ENCODE measurements at regions not wholly inside any gene's neighbourhood (a gene's known extent, or its start where the extent isn't known, plus 50 kb on each side); places are given as distances from the start of the nearest gene placed in this dataset.

DNA sequence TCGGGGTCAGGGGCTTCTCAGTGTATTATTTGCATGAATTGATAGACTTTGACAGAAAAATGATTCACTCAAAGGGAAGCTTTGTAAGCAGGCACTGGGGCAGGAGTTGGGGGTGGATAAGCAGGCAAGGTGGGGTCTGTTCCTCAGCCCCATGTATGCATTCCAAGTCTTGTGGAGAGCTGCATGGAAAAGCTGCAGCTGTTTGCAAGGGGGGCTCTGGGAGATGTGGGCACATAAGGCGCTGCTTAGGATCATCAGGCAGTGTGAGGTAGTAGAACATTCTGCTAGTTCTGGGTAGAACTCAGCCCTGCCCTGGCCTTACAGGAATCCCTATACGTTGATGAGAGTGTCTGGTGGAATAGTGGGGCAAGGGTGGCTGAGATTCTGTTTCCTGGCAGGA lies 154.2 kb upstream of the LRIG1 start (continued):
- TF ChIP-seq HOXC10 (CRISPR knock-in tag; IDR thresholded peaks at IDR 0.05): no peak
- TF ChIP-seq ZNF654 (tag by site-specific recombination; IDR thresholded peaks at IDR 0.05; ENCODE audit: low read depth): no peak
- TF ChIP-seq ZNF561 (tag by site-specific recombination; IDR thresholded peaks at IDR 0.05; ENCODE audit: borderline replicate concordance): no peak

DNA sequence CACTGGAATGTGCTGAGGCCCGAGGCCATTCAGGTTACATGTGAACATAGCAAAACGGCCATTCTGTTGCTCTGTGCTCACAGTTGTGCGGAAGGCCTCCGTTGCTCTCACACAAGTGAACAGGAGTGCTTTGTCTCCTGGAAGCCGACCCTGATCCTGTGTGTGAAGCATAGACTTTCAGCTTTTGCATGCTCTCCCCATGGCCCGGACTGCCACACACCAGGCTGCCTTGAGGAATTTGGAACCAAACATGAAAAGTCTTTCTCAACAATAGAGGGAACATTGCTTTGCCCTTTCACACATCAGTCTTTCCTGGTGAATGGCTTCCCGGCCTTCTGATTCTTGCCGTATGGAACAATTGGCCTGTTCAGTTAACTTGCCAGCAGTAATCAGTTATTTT lies 154.8 kb upstream of the LRIG1 start:
- H3K4me3 ChIP-seq (ENCODE audit: low read depth, low read length): no peak overlapping the region
- H3K36me3 ChIP-seq (ENCODE audit: control insufficient read depth in 2 of 2, insufficient read depth in 1 of 2, low read length in 2 of 2): no peaks in the 10 kb centered on the region
- TF ChIP-seq, protein P1, sequence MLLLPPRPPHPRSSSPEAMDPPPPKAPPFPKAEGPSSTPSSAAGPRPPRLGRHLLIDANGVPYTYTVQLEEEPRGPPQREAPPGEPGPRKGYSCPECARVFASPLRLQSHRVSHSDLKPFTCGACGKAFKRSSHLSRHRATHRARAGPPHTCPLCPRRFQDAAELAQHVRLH (tag by site-specific recombination; IDR thresholded peaks at IDR 0.05): no peak
- no peak for TF ChIP-seq ZNF530 (tag by site-specific recombination; IDR thresholded peaks at IDR 0.05; ENCODE audit: low read depth)
- TF ChIP-seq ZNF248 (tag by site-specific recombination; IDR thresholded peaks at IDR 0.05): no peak
- TF ChIP-seq, protein P2, sequence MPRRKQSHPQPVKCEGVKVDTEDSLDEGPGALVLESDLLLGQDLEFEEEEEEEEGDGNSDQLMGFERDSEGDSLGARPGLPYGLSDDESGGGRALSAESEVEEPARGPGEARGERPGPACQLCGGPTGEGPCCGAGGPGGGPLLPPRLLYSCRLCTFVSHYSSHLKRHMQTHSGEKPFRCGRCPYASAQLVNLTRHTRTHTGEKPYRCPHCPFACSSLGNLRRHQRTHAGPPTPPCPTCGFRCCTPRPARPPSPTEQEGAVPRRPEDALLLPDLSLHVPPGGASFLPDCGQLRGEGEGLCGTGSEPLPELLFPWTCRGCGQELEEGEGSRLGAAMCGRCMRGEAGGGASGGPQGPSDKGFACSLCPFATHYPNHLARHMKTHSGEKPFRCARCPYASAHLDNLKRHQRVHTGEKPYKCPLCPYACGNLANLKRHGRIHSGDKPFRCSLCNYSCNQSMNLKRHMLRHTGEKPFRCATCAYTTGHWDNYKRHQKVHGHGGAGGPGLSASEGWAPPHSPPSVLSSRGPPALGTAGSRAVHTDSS (tag by site-specific recombination; IDR thresholded peaks at IDR 0.05): no peak
- TF ChIP-seq, protein P3, sequence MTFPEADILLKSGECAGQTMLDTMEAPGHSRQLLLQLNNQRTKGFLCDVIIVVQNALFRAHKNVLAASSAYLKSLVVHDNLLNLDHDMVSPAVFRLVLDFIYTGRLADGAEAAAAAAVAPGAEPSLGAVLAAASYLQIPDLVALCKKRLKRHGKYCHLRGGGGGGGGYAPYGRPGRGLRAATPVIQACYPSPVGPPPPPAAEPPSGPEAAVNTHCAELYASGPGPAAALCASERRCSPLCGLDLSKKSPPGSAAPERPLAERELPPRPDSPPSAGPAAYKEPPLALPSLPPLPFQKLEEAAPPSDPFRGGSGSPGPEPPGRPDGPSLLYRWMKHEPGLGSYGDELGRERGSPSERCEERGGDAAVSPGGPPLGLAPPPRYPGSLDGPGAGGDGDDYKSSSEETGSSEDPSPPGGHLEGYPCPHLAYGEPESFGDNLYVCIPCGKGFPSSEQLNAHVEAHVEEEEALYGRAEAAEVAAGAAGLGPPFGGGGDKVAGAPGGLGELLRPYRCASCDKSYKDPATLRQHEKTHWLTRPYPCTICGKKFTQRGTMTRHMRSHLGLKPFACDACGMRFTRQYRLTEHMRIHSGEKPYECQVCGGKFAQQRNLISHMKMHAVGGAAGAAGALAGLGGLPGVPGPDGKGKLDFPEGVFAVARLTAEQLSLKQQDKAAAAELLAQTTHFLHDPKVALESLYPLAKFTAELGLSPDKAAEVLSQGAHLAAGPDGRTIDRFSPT (tag by site-specific recombination; IDR thresholded peaks at IDR 0.05): no peak
- no peak for TF ChIP-seq ZFP69B (tag by site-specific recombination; IDR thresholded peaks at IDR 0.05)
- no peak for TF ChIP-seq KLF10 (tag by site-specific recombination; IDR thresholded peaks at IDR 0.05)
- TF ChIP-seq, protein P4, sequence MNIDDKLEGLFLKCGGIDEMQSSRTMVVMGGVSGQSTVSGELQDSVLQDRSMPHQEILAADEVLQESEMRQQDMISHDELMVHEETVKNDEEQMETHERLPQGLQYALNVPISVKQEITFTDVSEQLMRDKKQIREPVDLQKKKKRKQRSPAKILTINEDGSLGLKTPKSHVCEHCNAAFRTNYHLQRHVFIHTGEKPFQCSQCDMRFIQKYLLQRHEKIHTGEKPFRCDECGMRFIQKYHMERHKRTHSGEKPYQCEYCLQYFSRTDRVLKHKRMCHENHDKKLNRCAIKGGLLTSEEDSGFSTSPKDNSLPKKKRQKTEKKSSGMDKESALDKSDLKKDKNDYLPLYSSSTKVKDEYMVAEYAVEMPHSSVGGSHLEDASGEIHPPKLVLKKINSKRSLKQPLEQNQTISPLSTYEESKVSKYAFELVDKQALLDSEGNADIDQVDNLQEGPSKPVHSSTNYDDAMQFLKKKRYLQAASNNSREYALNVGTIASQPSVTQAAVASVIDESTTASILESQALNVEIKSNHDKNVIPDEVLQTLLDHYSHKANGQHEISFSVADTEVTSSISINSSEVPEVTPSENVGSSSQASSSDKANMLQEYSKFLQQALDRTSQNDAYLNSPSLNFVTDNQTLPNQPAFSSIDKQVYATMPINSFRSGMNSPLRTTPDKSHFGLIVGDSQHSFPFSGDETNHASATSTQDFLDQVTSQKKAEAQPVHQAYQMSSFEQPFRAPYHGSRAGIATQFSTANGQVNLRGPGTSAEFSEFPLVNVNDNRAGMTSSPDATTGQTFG (tag by site-specific recombination; IDR thresholded peaks at IDR 0.05; ENCODE audit: borderline replicate concordance): no peak
- ChIA-PET CTCF (interaction anchor here (0.6 kb wide), 1 partner anchor 50 kb away, joined by 3 read pairs; no protein-coding TSS in a partner anchor), POLR2A (no interaction called here)
- H3K4me1 ChIP-seq (ENCODE audit: control insufficient read depth, insufficient read depth, low read length): no peaks in the 10 kb centered on the region
- H3K27ac ChIP-seq (ENCODE audit: extremely low read depth, low read depth, low read length): no peak overlapping the region
- no peaks in the 10 kb centered on the region for H3K9me3 ChIP-seq (ENCODE audit: control insufficient read depth, insufficient read depth, low read depth, low read length)

DNA sequence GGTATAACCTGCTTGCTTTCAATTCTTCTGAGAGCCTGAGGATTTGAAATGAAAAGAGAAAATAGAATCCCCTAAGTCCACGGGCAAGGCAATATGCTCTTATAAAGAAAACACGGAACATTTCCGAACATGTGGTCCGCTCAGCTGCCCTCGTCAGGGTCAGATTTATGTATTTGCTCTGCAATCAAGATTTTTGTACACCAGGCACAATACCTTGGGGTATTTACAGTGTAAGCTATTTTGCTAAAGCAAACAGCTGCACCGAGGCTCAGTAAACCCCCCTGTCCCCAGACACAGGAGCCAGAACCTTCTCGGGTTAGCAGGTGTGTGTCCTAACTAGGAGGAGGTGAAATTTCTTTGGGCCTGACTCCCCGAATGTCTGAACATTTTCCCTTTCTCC lies 155.8 kb upstream of the LRIG1 start:
- POLR2A ChIA-PET: no interaction called here
- TF ChIP-seq, protein P5, sequence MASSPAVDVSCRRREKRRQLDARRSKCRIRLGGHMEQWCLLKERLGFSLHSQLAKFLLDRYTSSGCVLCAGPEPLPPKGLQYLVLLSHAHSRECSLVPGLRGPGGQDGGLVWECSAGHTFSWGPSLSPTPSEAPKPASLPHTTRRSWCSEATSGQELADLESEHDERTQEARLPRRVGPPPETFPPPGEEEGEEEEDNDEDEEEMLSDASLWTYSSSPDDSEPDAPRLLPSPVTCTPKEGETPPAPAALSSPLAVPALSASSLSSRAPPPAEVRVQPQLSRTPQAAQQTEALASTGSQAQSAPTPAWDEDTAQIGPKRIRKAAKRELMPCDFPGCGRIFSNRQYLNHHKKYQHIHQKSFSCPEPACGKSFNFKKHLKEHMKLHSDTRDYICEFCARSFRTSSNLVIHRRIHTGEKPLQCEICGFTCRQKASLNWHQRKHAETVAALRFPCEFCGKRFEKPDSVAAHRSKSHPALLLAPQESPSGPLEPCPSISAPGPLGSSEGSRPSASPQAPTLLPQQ (tag by site-specific recombination; IDR thresholded peaks at IDR 0.05): no peak
- no peak overlapping the region for H3K4me3 ChIP-seq (ENCODE audit: low read depth, low read length)
- no peaks in the 10 kb centered on the region for H3K4me1 ChIP-seq (ENCODE audit: control insufficient read depth, insufficient read depth, low read length)
- no peaks in the 10 kb centered on the region for H3K36me3 ChIP-seq (ENCODE audit: control insufficient read depth in 2 of 2, insufficient read depth in 1 of 2, low read length in 2 of 2)
- H3K27ac ChIP-seq (ENCODE audit: extremely low read depth, low read depth, low read length): no peak overlapping the region
- H3K9me3 ChIP-seq (ENCODE audit: control insufficient read depth, insufficient read depth, low read depth, low read length): no peaks in the 10 kb centered on the region
- CTCF ChIA-PET: interaction anchor here (0.7 kb wide), 1 partner anchor 19 kb away, joined by 4 read pairs; no protein-coding TSS in a partner anchor

Measured in HEK293 (cell line).